CD14-positive monocyte (primary cell): ENCODE measurements at regions not wholly inside any gene's neighbourhood (a gene's known extent, or its start where the extent isn't known, plus 50 kb on each side); places are given as distances from the start of the nearest gene placed in this dataset.

Source experiments
- DNase-seq, 3 donors: peaks; one replicate each; pipeline ENCODE4 v3.0.0-alpha.2; 2011 to 2022
- H2AFZ ChIP-seq: 2 replicates; pipeline ENCODE4 v1.6.0; 2012; ENCODE audit warnings: mild to moderate bottlenecking, low read depth, low read length, inconsistent platforms; ENCODE audit not compliant: insufficient read depth, poor library complexity, severe bottlenecking
- H3K27ac ChIP-seq, 2 donors: 1 replicate in 1 of 2; 2 replicates in 1 of 2; pipeline ENCODE4 v1.5.1; 2012 to 2013; ENCODE audit warnings: low read length in 2 of 2, control low read depth in 1 of 2, inconsistent platforms in 1 of 2, low read depth in 1 of 2, mild to moderate bottlenecking in 1 of 2
- H3K27me3 ChIP-seq, 2 donors: one replicate each; pipeline versions ENCODE4 v1.6.0 to v1.6.1; 2011 to 2013; ENCODE audit warnings: low read length in 2 of 2; ENCODE audit not compliant: control insufficient read depth in 2 of 2, insufficient read depth in 2 of 2
- H3K36me3 ChIP-seq, 2 donors: replicated peaks in 1 of 2; 1 replicate in 1 of 2; 2 replicates in 1 of 2; pipeline versions ENCODE4 v1.5.1 to v1.6.1; 2012 to 2013; ENCODE audit warnings: low read length in 2 of 2, control low read depth in 1 of 2, inconsistent platforms in 1 of 2, mild to moderate bottlenecking in 1 of 2; ENCODE audit not compliant: insufficient read depth in 2 of 2, control insufficient read depth in 1 of 2
- H3K4me1 ChIP-seq, 2 donors: 1 replicate in 1 of 2; 2 replicates in 1 of 2; pipeline versions ENCODE4 v1.5.1 to v1.6.1; 2012 to 2013; ENCODE audit warnings: low read length in 2 of 2, control low read depth in 1 of 2, inconsistent platforms in 1 of 2, mild to moderate bottlenecking in 1 of 2, moderate library complexity in 1 of 2; ENCODE audit not compliant: insufficient read depth in 2 of 2, control insufficient read depth in 1 of 2
- H3K4me2 ChIP-seq: replicated peaks from 2 replicates; pipeline ENCODE3; 2012; ENCODE audit warnings: low read length, moderate library complexity, mild to moderate bottlenecking; ENCODE audit not compliant: poor library complexity, severe bottlenecking; ENCODE audit errors: extremely low read depth
- H3K4me3 ChIP-seq, 3 experiments: fragments of 200-600 bp in 1 of 3; sonication (generic) in 1 of 3; replicated peaks in 1 of 3; 1 replicate in 2 of 3; 2 replicates in 1 of 3; pipeline ENCODE4 v1.5.1; 2011 to 2013; ENCODE audit warnings: low read length in 3 of 3, mild to moderate bottlenecking in 3 of 3, control low read depth in 2 of 3, low read depth in 2 of 3, inconsistent platforms in 1 of 3, moderate library complexity in 1 of 3
- H3K79me2 ChIP-seq: 2 replicates; pipeline ENCODE4 v1.6.0; 2012; ENCODE audit warnings: mild to moderate bottlenecking, control low read depth, inconsistent platforms, low read length, moderate library complexity; ENCODE audit not compliant: insufficient read depth
- H3K9ac ChIP-seq: 2 replicates; pipeline ENCODE4 v1.6.0; 2017; ENCODE audit warnings: low read length, mild to moderate bottlenecking; ENCODE audit not compliant: insufficient read depth, poor library complexity, severe bottlenecking
- H3K9me3 ChIP-seq, 2 donors: replicated peaks in 1 of 2; 1 replicate in 1 of 2; 2 replicates in 1 of 2; pipeline versions ENCODE4 v1.5.1 to v1.6.1; 2012 to 2013; ENCODE audit warnings: low read length in 2 of 2, control low read depth in 1 of 2; ENCODE audit not compliant: control insufficient read depth in 1 of 2, insufficient read depth in 1 of 2
- H4K20me1 ChIP-seq: 2 replicates; pipeline ENCODE4 v1.6.0; 2012; ENCODE audit warnings: mild to moderate bottlenecking, low read length, control low read depth, moderate library complexity; ENCODE audit not compliant: insufficient read depth
- H3K27ac Mint-ChIP-seq, 7 donors: one replicate each; pipeline ENCODE4 v1.8.0; 2020; ENCODE audit warnings: mild to moderate bottlenecking in 7 of 7, mixed read lengths in 7 of 7, moderate library complexity in 6 of 7, inconsistent platforms in 2 of 7
- H3K27me3 Mint-ChIP-seq, 3 donors: one replicate each; pipeline ENCODE4 v1.8.0; 2021 to 2022; ENCODE audit warnings: low read depth in 3 of 3, mild to moderate bottlenecking in 3 of 3, mixed read lengths in 3 of 3, moderate library complexity in 3 of 3, inconsistent platforms in 1 of 3
- H3K36me3 Mint-ChIP-seq, 2 donors: one replicate each; pipeline ENCODE4 v1.8.0; 2020; ENCODE audit warnings: mixed read lengths in 2 of 2, inconsistent platforms in 1 of 2, mild to moderate bottlenecking in 1 of 2
- H3K4me1 Mint-ChIP-seq: one replicate; pipeline ENCODE4 v1.8.0; 2020; ENCODE audit warnings: mild to moderate bottlenecking, mixed read lengths
- H3K4me3 Mint-ChIP-seq, 2 donors: one replicate each; pipeline ENCODE4 v1.8.0; 2020; ENCODE audit warnings: mild to moderate bottlenecking in 2 of 2, mixed read lengths in 2 of 2, moderate library complexity in 1 of 2
- H3K9me3 Mint-ChIP-seq, 7 donors: one replicate each; pipeline ENCODE4 v1.8.0; 2020 to 2022; ENCODE audit warnings: mixed read lengths in 7 of 7, mild to moderate bottlenecking in 6 of 7, moderate library complexity in 6 of 7, inconsistent platforms in 2 of 7
- CTCF ChIP-seq: fragments of 200-600 bp; IDR thresholded peaks from one replicate; pipeline ENCODE4 v1.8.0; 2022; ENCODE audit warnings: antibody characterized with exemption, mild to moderate bottlenecking
- WGBS: methylation state at CpG from one replicate; pipeline ENCODE4 v1.1.5; 2013; ENCODE audit warnings: missing lambda C conversion rate; ENCODE audit not compliant: insufficient coverage; 5-methylcytosine and 5-hydroxymethylcytosine counted together
- intact Hi-C, 2 donors: fragments of 100-400 bp; cut with micrococcal nuclease; formaldehyde crosslinking; loops; one replicate each; pipeline versions ENCODE4 v1.15.0 to v1.15.1; 2023

- no peaks in the 10 kb centered on the region for H3K27me3 ChIP-seq
- Mint-ChIP-seq H3K27ac (no peak overlapping the region), H3K27me3 (no peaks in the 10 kb centered on the region), H3K9me3 (peaks cover 0 to 25% (median 6%) of the 10 kb centered on the region in 7 donors), H3K4me1 (no peaks in the 10 kb centered on the region), H3K4me3 (no peak overlapping the region), H3K36me3 (no peaks in the 10 kb centered on the region)
- WGBS: 90% methylated on average over 2 of the region's 8 CpGs
- TF ChIP-seq CTCF: no peak
- intact Hi-C loops: no loop called here
- H3K4me2 ChIP-seq: no peak overlapping the region
- H2AFZ ChIP-seq: no peak overlapping the region
- H3K9ac ChIP-seq: no peak overlapping the region
- H3K4me1 ChIP-seq: no peaks in the 10 kb centered on the region
- no peak overlapping the region for H3K4me3 ChIP-seq
- no peaks in the 10 kb centered on the region for H3K9me3 ChIP-seq
- no peaks in the 10 kb centered on the region for H3K79me2 ChIP-seq
- no peak overlapping the region for H3K27ac ChIP-seq
- no peaks in the 10 kb centered on the region for H4K20me1 ChIP-seq
- H3K36me3 ChIP-seq: no peaks in the 10 kb centered on the region
- DNase-seq: no peak
Measured at GRCh38 chrX:4118666-4119530, 405.4 kb upstream of the PRKX start.

GRCh38 chrX:4110964-4111363, 397.5 kb upstream of the PRKX start:
- Histone ChIP-seq H3K4me2 (no peak overlapping the region), H3K27ac (no peak overlapping the region), H3K79me2 (no peaks in the 10 kb centered on the region), H2AFZ (no peak overlapping the region), H3K4me3 (no peak overlapping the region), H3K4me1 (no peaks in the 10 kb centered on the region), H4K20me1 (no peaks in the 10 kb centered on the region), H3K27me3 (no peaks in the 10 kb centered on the region), H3K36me3 (no peaks in the 10 kb centered on the region), H3K9ac (no peak overlapping the region), H3K9me3 (peaks cover 0 to 9% of the 10 kb centered on the region in 2 donors)
- no peak for TF ChIP-seq CTCF
- Mint-ChIP-seq H3K27me3 (peaks cover 0 to 2% (median 0%) of the 10 kb centered on the region in 3 donors), H3K4me1 (no peaks in the 10 kb centered on the region), H3K36me3 (no peaks in the 10 kb centered on the region), H3K4me3 (no peak overlapping the region), H3K9me3 (peaks cover 0 to 4% (median 3%) of the 10 kb centered on the region in 7 donors), H3K27ac (no peak overlapping the region)
- intact Hi-C loops: no loop called here
- WGBS: no CpG with 5 or more reads among the region's 2 CpGs
- DNase-seq: no peak
